DND-41 (cell line): ENCODE measurements at regions not wholly inside any gene's neighbourhood (a gene's known extent, or its start where the extent isn't known, plus 50 kb on each side); places are given as distances from the start of the nearest gene placed in this dataset.
A peak's percentile ranks its signal among the peaks of the same experiment; 100 is the strongest.

Source experiments
- ATAC-seq: fragments of 200-7000 bp; cut with Tn5 transposase; 3 replicates; pipeline ENCODE4 v1.9.1; 2021; ENCODE audit warnings: low read depth; ENCODE audit not compliant: insufficient read depth
- DNase-seq: peaks from one replicate; pipeline ENCODE4 v3.0.0-alpha.2; 2020
- H2AFZ ChIP-seq: 2 replicates; pipeline ENCODE4 v1.6.0; 2012; ENCODE audit warnings: low read depth, low read length
- H3K27ac ChIP-seq: 2 replicates; pipeline ENCODE4 v1.5.1; 2012; ENCODE audit warnings: low read length, inconsistent platforms
- H3K27me3 ChIP-seq: fragments of 200-600 bp; sonication (generic); 2 replicates; pipeline ENCODE4 v1.6.0; 2012; ENCODE audit warnings: low read length, mild to moderate bottlenecking, inconsistent platforms; ENCODE audit not compliant: insufficient read depth, poor library complexity
- H3K36me3 ChIP-seq: 2 replicates; pipeline ENCODE4 v1.5.1; 2012; ENCODE audit warnings: low read length, inconsistent platforms; ENCODE audit not compliant: insufficient read depth
- H3K4me1 ChIP-seq: 2 replicates; pipeline ENCODE4 v1.5.1; 2012; ENCODE audit warnings: mild to moderate bottlenecking, low read length; ENCODE audit not compliant: insufficient read depth
- H3K4me2 ChIP-seq: 2 replicates; pipeline ENCODE4 v1.6.0; 2012; ENCODE audit warnings: mild to moderate bottlenecking, moderate library complexity, low read length, inconsistent platforms; ENCODE audit not compliant: insufficient read depth
- H3K4me3 ChIP-seq, 2 experiments: fragments of 200-600 bp in 1 of 2; shearing (Covaris generic) in 1 of 2; 2 replicates each; pipeline ENCODE4 v1.5.1; 2012 to 2016; ENCODE audit warnings: inconsistent platforms in 2 of 2, low read length in 2 of 2, mild to moderate bottlenecking in 2 of 2, low read depth in 1 of 2, moderate library complexity in 1 of 2
- H3K79me2 ChIP-seq: 2 replicates; pipeline ENCODE4 v1.6.0; 2012; ENCODE audit warnings: low read length, inconsistent platforms; ENCODE audit not compliant: insufficient read depth
- H3K9ac ChIP-seq: 2 replicates; pipeline ENCODE4 v1.6.0; 2012; ENCODE audit warnings: low read depth, mild to moderate bottlenecking, inconsistent platforms, low read length, moderate library complexity
- H3K9me3 ChIP-seq: 2 replicates; pipeline ENCODE4 v1.5.1; 2012; ENCODE audit warnings: low read length, moderate library complexity, mild to moderate bottlenecking, inconsistent platforms; ENCODE audit not compliant: insufficient read depth, severe bottlenecking
- H4K20me1 ChIP-seq: 2 replicates; pipeline ENCODE4 v1.6.0; 2012; ENCODE audit warnings: low read length; ENCODE audit not compliant: insufficient read depth
- CTCF ChIP-seq: IDR thresholded peaks from 2 replicates; pipeline ENCODE4 v1.5.1; 2012; ENCODE audit warnings: borderline replicate concordance, low read length, moderate library complexity, mild to moderate bottlenecking; ENCODE audit not compliant: poor library complexity, severe bottlenecking; ENCODE audit errors: extremely low read depth
- EZH2 ChIP-seq: IDR thresholded peaks from 3 replicates; pipeline ENCODE4 v1.6.1; 2012; ENCODE audit warnings: borderline replicate concordance, low read depth, mild to moderate bottlenecking, moderate library complexity, low read length, inconsistent platforms; ENCODE audit not compliant: severe bottlenecking

- H3K4me1 ChIP-seq = peaks cover 7% of the 10 kb centered on the region
Observed at GRCh38 chr2:203650860-203651613, 55.4 kb upstream of the CD28 start.

GRCh38 chr2:203651621-203652020 is 54.8 kb upstream of the CD28 start:
- H3K79me2 ChIP-seq = no peaks in the 10 kb centered on the region
- TF ChIP-seq CTCF = no peak
- TF ChIP-seq EZH2 = no peak
- no peak overlapping the region for H3K9ac ChIP-seq
- H3K4me1 ChIP-seq = peaks cover 7% of the 10 kb centered on the region
- H3K36me3 ChIP-seq = no peaks in the 10 kb centered on the region
- H3K9me3 ChIP-seq = no peaks in the 10 kb centered on the region
- no peaks in the 10 kb centered on the region for H3K27me3 ChIP-seq
- DNase-seq (no peak), ATAC-seq (no peak)
- no peak overlapping the region for H2AFZ ChIP-seq
- H3K4me2 ChIP-seq = no peak overlapping the region
- H4K20me1 ChIP-seq = no peaks in the 10 kb centered on the region
- no peak overlapping the region for H3K27ac ChIP-seq
- H3K4me3 ChIP-seq = no peak overlapping the region

More at GRCh38 chr2:203650860-203651613, 55.4 kb upstream of the CD28 start:
- no peak overlapping the region for H3K9ac ChIP-seq
- H3K36me3 ChIP-seq = no peaks in the 10 kb centered on the region
- no peak overlapping the region for H2AFZ ChIP-seq
- ATAC-seq (peak; percentile 87), DNase-seq (peak; percentile 31)
- no peaks in the 10 kb centered on the region for H3K79me2 ChIP-seq
- H3K9me3 ChIP-seq = no peaks in the 10 kb centered on the region
- H3K4me3 ChIP-seq = no peak overlapping the region
- H3K27ac ChIP-seq = no peak overlapping the region
- no peak for TF ChIP-seq EZH2
- peak; percentile 61 for TF ChIP-seq CTCF
- H4K20me1 ChIP-seq = no peaks in the 10 kb centered on the region
- no peaks in the 10 kb centered on the region for H3K27me3 ChIP-seq
- H3K4me2 ChIP-seq = no peak overlapping the region

GRCh38 chr2:203654826-203655225 is 51.6 kb upstream of the CD28 start:
- H3K79me2 ChIP-seq = no peaks in the 10 kb centered on the region
- H3K9me3 ChIP-seq = no peaks in the 10 kb centered on the region
- TF ChIP-seq CTCF (no peak), EZH2 (no peak)
- H3K36me3 ChIP-seq = no peaks in the 10 kb centered on the region
- H4K20me1 ChIP-seq = no peaks in the 10 kb centered on the region
- H3K4me3 ChIP-seq = no peak overlapping the region
- H2AFZ ChIP-seq = no peak overlapping the region
- H3K9ac ChIP-seq = no peak overlapping the region
- no peak for ATAC-seq
- no peaks in the 10 kb centered on the region for H3K27me3 ChIP-seq
- peaks cover 7% of the 10 kb centered on the region for H3K4me1 ChIP-seq
- no peak overlapping the region for H3K27ac ChIP-seq
- no peak overlapping the region for H3K4me2 ChIP-seq
- DNase-seq = no peak
